Loucy (cell line): ENCODE measurements at regions not wholly inside any gene's neighbourhood (a gene's known extent, or its start where the extent isn't known, plus 50 kb on each side); places are given as distances from the start of the nearest gene placed in this dataset.

Experiments
- CTCF ChIP-seq: fragments of 200-600 bp; sonication (generic); conservative IDR thresholded peaks from 2 replicates; pipeline ENCODE4 v1.5.1; 2014; ENCODE audit warnings: mild to moderate bottlenecking, antibody characterized with exemption, low read length
- EZH2phosphoT487 ChIP-seq: fragments of 200-600 bp; IDR thresholded peaks from 2 replicates; pipeline ENCODE4 v1.6.1; 2018; ENCODE audit warnings: antibody characterized with exemption, mild to moderate bottlenecking, moderate library complexity, borderline replicate concordance

DNA sequence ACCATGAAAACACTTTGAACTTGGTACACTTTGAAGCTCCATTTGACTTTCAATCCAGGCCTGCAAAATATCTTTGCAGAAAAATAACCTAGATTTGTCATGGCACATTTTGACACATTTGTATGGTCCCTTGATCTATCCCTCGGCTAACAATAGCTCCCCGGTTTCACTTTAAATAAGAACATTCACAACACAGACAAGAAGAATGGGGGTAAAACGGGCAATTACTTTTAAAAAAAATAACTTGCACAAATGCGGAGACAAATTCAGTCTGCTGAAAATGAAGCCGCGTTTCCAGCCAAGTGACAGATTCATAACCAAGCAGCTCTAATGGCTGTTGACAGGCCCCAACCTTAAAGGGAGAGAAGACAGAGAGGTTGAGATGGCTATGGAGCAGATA, 218.2 kb downstream of the NPHP4 start:
- no peak for TF ChIP-seq CTCF
- TF ChIP-seq EZH2phosphoT487 = no peak
